ENCODE measurements at regions not wholly inside any gene's neighbourhood (a gene's known extent, or its start where the extent isn't known, plus 50 kb on each side); places are given as distances from the start of the nearest gene placed in this dataset.

GRCh38 chr21:20265707-20266440, 732.3 kb upstream of the NCAM2 start:
- H3K27ac ChIP-seq: no peak overlapping the region
- H3K4me3 ChIP-seq: no peak overlapping the region
- intact Hi-C loops (cut with DNase I): no loop called here
- WGBS, 2 donors: 86 to 88% methylated on average over 5 of the region's 5 CpGs
- DNase-seq: no peak
- peaks cover 0 to 6% (median 0%) of the 10 kb centered on the region in 11 donors for H3K9me3 ChIP-seq
- no peaks in the 10 kb centered on the region for H3K36me3 ChIP-seq
- H3K27me3 ChIP-seq: no peaks in the 10 kb centered on the region
- ATAC-seq: no peak
- no peak for TF ChIP-seq CTCF (IDR thresholded peaks at IDR 0.05)
- H3K4me1 ChIP-seq: no peaks in the 10 kb centered on the region

GRCh38 chr21:20266441-20266710, 731.8 kb upstream of the NCAM2 start:
- no peak for TF ChIP-seq CTCF (IDR thresholded peaks at IDR 0.05)
- no peak for ATAC-seq
- intact Hi-C loops (cut with DNase I): no loop called here
- Histone ChIP-seq H3K36me3 (no peaks in the 10 kb centered on the region), H3K4me3 (no peak overlapping the region), H3K9me3 (peaks cover 0 to 6% (median 0%) of the 10 kb centered on the region in 11 donors), H3K27me3 (no peaks in the 10 kb centered on the region), H3K4me1 (no peaks in the 10 kb centered on the region), H3K27ac (no peak overlapping the region)
- DNase-seq: no peak
- WGBS, 2 donors: 63 to 73% methylated on average over 2 of the region's 2 CpGs

- Histone ChIP-seq H3K36me3 (no peaks in the 10 kb centered on the region), H3K4me1 (no peaks in the 10 kb centered on the region), H3K27ac (no peak overlapping the region), H3K4me3 (no peak overlapping the region), H3K27me3 (no peaks in the 10 kb centered on the region), H3K9me3 (peaks cover 0 to 12% (median 0%) of the 10 kb centered on the region in 11 donors)
- intact Hi-C loops (cut with DNase I): no loop called here
- ATAC-seq (no peak), DNase-seq (no peak)
- 83 to 84% methylated on average over 11 of the region's 11 CpGs for WGBS, 2 donors
- TF ChIP-seq CTCF (IDR thresholded peaks at IDR 0.05): no peak
These were observed 727.7 kb upstream of the NCAM2 start for GRCh38 chr21:20270365-20271055.

- Histone ChIP-seq H3K27ac (no peak overlapping the region), H3K9me3 (peaks cover 0 to 12% (median 0%) of the 10 kb centered on the region in 11 donors), H3K27me3 (no peaks in the 10 kb centered on the region), H3K36me3 (no peaks in the 10 kb centered on the region), H3K4me1 (no peaks in the 10 kb centered on the region), H3K4me3 (no peak overlapping the region)
- 49 to 58% methylated on average over 5 of the region's 5 CpGs for WGBS, 2 donors
- intact Hi-C loops (cut with DNase I): no loop called here
- no peak for ATAC-seq
- DNase-seq: no peak
- TF ChIP-seq CTCF (IDR thresholded peaks at IDR 0.05): no peak
These were observed 725.3 kb upstream of the NCAM2 start for GRCh38 chr21:20272791-20273362.
